ENCODE measurements at regions not wholly inside any gene's neighbourhood (a gene's known extent, or its start where the extent isn't known, plus 50 kb on each side); places are given as distances from the start of the nearest gene placed in this dataset.

- no peak overlapping the region for H3K18ac ChIP-seq (ENCODE audit: low read length)
- no peak overlapping the region for H4K91ac ChIP-seq (ENCODE audit: low read depth, low read length, poor library complexity)
- no peak overlapping the region for H2BK5ac ChIP-seq (ENCODE audit: low read length)
- no peak overlapping the region for H2AFZ ChIP-seq (ENCODE audit: low read length)
- no CpG with 5 or more reads among the region's 5 CpGs for WGBS, 2 donors (ENCODE audit: extremely low coverage in 2 of 2, insufficient read length in 2 of 2, insufficient replicate concordance in 1 of 2)
- no peak overlapping the region for H3K14ac ChIP-seq (ENCODE audit: low read length)
- no peak overlapping the region for H2BK12ac ChIP-seq (ENCODE audit: low read length)
- H3K27ac ChIP-seq (replicated peaks; ENCODE audit: low read length), result no peak overlapping the region
- no peaks in the 10 kb centered on the region for H3K36me3 ChIP-seq (replicated peaks in 1 of 2; ENCODE audit: control insufficient read depth in 2 of 2, insufficient read depth in 2 of 2, low read length in 2 of 2)
- no peak overlapping the region for H3K4ac ChIP-seq (ENCODE audit: low read length)
- H2BK120ac ChIP-seq (ENCODE audit: low read depth, low read length), result no peak overlapping the region
- no peak overlapping the region for H2AK5ac ChIP-seq (ENCODE audit: low read depth, low read length)
- H3K79me1 ChIP-seq (ENCODE audit: low read depth, low read length), result no peaks in the 10 kb centered on the region
- H3K4me2 ChIP-seq (ENCODE audit: insufficient read depth, low read length, poor library complexity, severe bottlenecking), result no peak overlapping the region
- DNase-seq (ENCODE audit: low spot score), result no peak
- peaks cover 0 to 19% (median 0%) of the 10 kb centered on the region in 3 experiments for H3K27me3 ChIP-seq (ENCODE audit: control insufficient read depth in 3 of 3, insufficient read depth in 3 of 3, low read depth in 1 of 3, low read length in 3 of 3)
- H2BK15ac ChIP-seq (ENCODE audit: low read length), result no peak overlapping the region
- H3K4me3 ChIP-seq (ENCODE audit: low read length in 2 of 2), result no peak overlapping the region
- H3K9ac ChIP-seq (ENCODE audit: low read depth, low read length, poor library complexity), result no peak overlapping the region
- H3K9me3 ChIP-seq (replicated peaks in 1 of 2; ENCODE audit: control insufficient read depth in 2 of 2, insufficient read depth in 1 of 2, low read depth in 1 of 2, low read length in 2 of 2), result no peaks in the 10 kb centered on the region
- peaks cover 1 to 20% of the 10 kb centered on the region in 2 donors for H3K4me1 ChIP-seq (ENCODE audit: control insufficient read depth in 2 of 2, insufficient read depth in 1 of 2, low read depth in 1 of 2, low read length in 2 of 2)
- H4K8ac ChIP-seq (ENCODE audit: low read depth, low read length), result no peak overlapping the region
- H3K23ac ChIP-seq (ENCODE audit: low read depth, low read length, poor library complexity), result no peak overlapping the region
These were observed 225.2 kb upstream of the PRICKLE2 start for GRCh38 chr3:64450396-64450956.

DNA sequence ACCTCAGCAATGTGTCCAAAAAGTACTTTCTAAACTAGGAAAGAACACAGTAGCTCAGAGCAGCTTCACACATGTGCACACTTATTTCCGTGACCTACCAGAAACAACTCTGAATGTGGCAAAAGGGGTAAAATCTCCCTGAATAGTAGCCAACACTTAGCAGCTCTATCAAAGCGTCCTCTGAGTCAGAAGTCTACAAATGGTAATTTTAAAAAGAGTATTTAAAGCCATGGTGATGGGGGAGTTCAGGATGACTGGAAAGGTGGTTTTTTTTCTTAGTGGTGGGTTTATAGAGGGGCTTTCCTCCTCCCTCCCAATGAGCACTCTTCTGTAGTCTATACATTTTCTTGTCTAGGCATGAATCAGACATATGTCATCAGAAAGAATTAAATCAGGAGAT is 223.8 kb upstream of the PRICKLE2 start:
- Histone ChIP-seq H2AFZ (ENCODE audit: low read length) (no peak overlapping the region), H3K4me3 (ENCODE audit: low read length in 2 of 2) (no peak overlapping the region), H3K36me3 (replicated peaks in 1 of 2; ENCODE audit: control insufficient read depth in 2 of 2, insufficient read depth in 2 of 2, low read length in 2 of 2) (no peaks in the 10 kb centered on the region), H3K4me2 (ENCODE audit: insufficient read depth, low read length, poor library complexity, severe bottlenecking) (no peak overlapping the region), H2BK120ac (ENCODE audit: low read depth, low read length) (no peak overlapping the region), H3K4ac (ENCODE audit: low read length) (no peak overlapping the region), H2BK15ac (ENCODE audit: low read length) (no peak overlapping the region), H4K8ac (ENCODE audit: low read depth, low read length) (no peak overlapping the region), H3K14ac (ENCODE audit: low read length) (no peak overlapping the region), H3K18ac (ENCODE audit: low read length) (no peak overlapping the region), H3K23ac (ENCODE audit: low read depth, low read length, poor library complexity) (no peak overlapping the region), H3K27me3 (ENCODE audit: control insufficient read depth in 3 of 3, insufficient read depth in 3 of 3, low read depth in 1 of 3, low read length in 3 of 3) (peaks cover 0 to 25% (median 6%) of the 10 kb centered on the region in 3 experiments), H3K9ac (ENCODE audit: low read depth, low read length, poor library complexity) (no peak overlapping the region), H2BK12ac (ENCODE audit: low read length) (no peak overlapping the region), H2AK5ac (ENCODE audit: low read depth, low read length) (no peak overlapping the region), H3K79me1 (ENCODE audit: low read depth, low read length) (no peaks in the 10 kb centered on the region), H2BK5ac (ENCODE audit: low read length) (no peak overlapping the region), H3K27ac (replicated peaks; ENCODE audit: low read length) (no peak overlapping the region), H3K4me1 (ENCODE audit: control insufficient read depth in 2 of 2, insufficient read depth in 1 of 2, low read depth in 1 of 2, low read length in 2 of 2) (peaks cover 6 to 16% of the 10 kb centered on the region in 2 donors), H3K9me3 (replicated peaks in 1 of 2; ENCODE audit: control insufficient read depth in 2 of 2, insufficient read depth in 1 of 2, low read depth in 1 of 2, low read length in 2 of 2) (no peaks in the 10 kb centered on the region), H4K91ac (ENCODE audit: low read depth, low read length, poor library complexity) (no peak overlapping the region)
- no peak for DNase-seq (ENCODE audit: low spot score)
- no CpG with 5 or more reads among the region's 2 CpGs for WGBS, 2 donors (ENCODE audit: extremely low coverage in 2 of 2, insufficient read length in 2 of 2, insufficient replicate concordance in 1 of 2)

DNA sequence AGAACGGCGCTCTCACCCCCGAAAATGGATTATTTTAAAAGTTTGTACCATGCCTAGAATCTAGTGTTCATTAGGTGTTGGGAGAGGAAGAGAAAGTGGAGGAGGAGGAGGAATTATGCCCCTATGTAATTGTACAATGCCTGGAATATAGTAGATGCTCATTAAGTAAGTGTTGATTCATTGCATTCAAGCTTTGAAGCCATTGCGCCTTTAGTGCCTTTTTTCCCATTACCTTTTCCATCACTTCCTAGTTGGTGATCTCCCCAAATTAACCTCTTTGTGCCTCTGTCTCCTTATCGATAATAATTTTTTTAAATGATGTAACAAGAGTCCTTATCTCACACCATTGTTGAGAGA is 220.7 kb upstream of the PRICKLE2 start:
- H3K79me1 ChIP-seq (ENCODE audit: low read depth, low read length), result no peaks in the 10 kb centered on the region
- H3K9me3 ChIP-seq (replicated peaks in 1 of 2; ENCODE audit: control insufficient read depth in 2 of 2, insufficient read depth in 1 of 2, low read depth in 1 of 2, low read length in 2 of 2), result no peaks in the 10 kb centered on the region
- no peak overlapping the region for H4K91ac ChIP-seq (ENCODE audit: low read depth, low read length, poor library complexity)
- no peak overlapping the region for H3K23ac ChIP-seq (ENCODE audit: low read depth, low read length, poor library complexity)
- no peak for DNase-seq (ENCODE audit: low spot score)
- no peak overlapping the region for H2BK120ac ChIP-seq (ENCODE audit: low read depth, low read length)
- no peak overlapping the region for H4K8ac ChIP-seq (ENCODE audit: low read depth, low read length)
- no peak overlapping the region for H3K4me3 ChIP-seq (ENCODE audit: low read length in 2 of 2)
- no peak overlapping the region for H3K14ac ChIP-seq (ENCODE audit: low read length)
- no peak overlapping the region for H3K4me2 ChIP-seq (ENCODE audit: insufficient read depth, low read length, poor library complexity, severe bottlenecking)
- no peak overlapping the region for H3K4ac ChIP-seq (ENCODE audit: low read length)
- no peak overlapping the region for H2AK5ac ChIP-seq (ENCODE audit: low read depth, low read length)
- WGBS, 2 donors (ENCODE audit: extremely low coverage in 2 of 2, insufficient read length in 2 of 2, insufficient replicate concordance in 1 of 2), result no CpG with 5 or more reads among the region's 5 CpGs
- no peak overlapping the region for H3K27ac ChIP-seq (replicated peaks; ENCODE audit: low read length)
- H3K4me1 ChIP-seq (ENCODE audit: control insufficient read depth in 2 of 2, insufficient read depth in 1 of 2, low read depth in 1 of 2, low read length in 2 of 2), result peaks cover 6 to 14% of the 10 kb centered on the region in 2 donors
- no peak overlapping the region for H2AFZ ChIP-seq (ENCODE audit: low read length)
- H2BK15ac ChIP-seq (ENCODE audit: low read length), result no peak overlapping the region
- H3K27me3 ChIP-seq (ENCODE audit: control insufficient read depth in 3 of 3, insufficient read depth in 3 of 3, low read depth in 1 of 3, low read length in 3 of 3), result peaks cover 0 to 36% (median 10%) of the 10 kb centered on the region in 3 experiments
- no peak overlapping the region for H3K9ac ChIP-seq (ENCODE audit: low read depth, low read length, poor library complexity)
- H2BK12ac ChIP-seq (ENCODE audit: low read length), result no peak overlapping the region
- H2BK5ac ChIP-seq (ENCODE audit: low read length), result no peak overlapping the region
- H3K36me3 ChIP-seq (replicated peaks in 1 of 2; ENCODE audit: control insufficient read depth in 2 of 2, insufficient read depth in 2 of 2, low read length in 2 of 2), result no peaks in the 10 kb centered on the region
- no peak overlapping the region for H3K18ac ChIP-seq (ENCODE audit: low read length)

- Histone ChIP-seq H2BK12ac (ENCODE audit: low read length) (no peak overlapping the region), H4K8ac (ENCODE audit: low read depth, low read length) (no peak overlapping the region), H3K79me1 (ENCODE audit: low read depth, low read length) (no peaks in the 10 kb centered on the region), H3K18ac (ENCODE audit: low read length) (peak overlapping the region; percentile 82), H3K27ac (replicated peaks; ENCODE audit: low read length) (no peak overlapping the region), H3K9me3 (replicated peaks in 1 of 2; ENCODE audit: control insufficient read depth in 2 of 2, insufficient read depth in 1 of 2, low read depth in 1 of 2, low read length in 2 of 2) (no peaks in the 10 kb centered on the region), H2AK5ac (ENCODE audit: low read depth, low read length) (no peak overlapping the region), H3K4me2 (ENCODE audit: insufficient read depth, low read length, poor library complexity, severe bottlenecking) (peak overlapping the region; percentile 98), H3K14ac (ENCODE audit: low read length) (no peak overlapping the region), H3K27me3 (ENCODE audit: control insufficient read depth in 3 of 3, insufficient read depth in 3 of 3, low read depth in 1 of 3, low read length in 3 of 3) (peaks cover 0 to 39% (median 10%) of the 10 kb centered on the region in 3 experiments), H3K4me3 (ENCODE audit: low read length in 2 of 2) (peak overlapping the region; percentile 50 to 92), H2BK5ac (ENCODE audit: low read length) (no peak overlapping the region), H4K91ac (ENCODE audit: low read depth, low read length, poor library complexity) (no peak overlapping the region), H2BK120ac (ENCODE audit: low read depth, low read length) (no peak overlapping the region), H2AFZ (ENCODE audit: low read length) (peak overlapping the region; percentile 96), H3K23ac (ENCODE audit: low read depth, low read length, poor library complexity) (no peak overlapping the region), H2BK15ac (ENCODE audit: low read length) (no peak overlapping the region), H3K9ac (ENCODE audit: low read depth, low read length, poor library complexity) (no peak overlapping the region), H3K4ac (ENCODE audit: low read length) (no peak overlapping the region), H3K4me1 (ENCODE audit: control insufficient read depth in 2 of 2, insufficient read depth in 1 of 2, low read depth in 1 of 2, low read length in 2 of 2) (peaks cover 4 to 10% of the 10 kb centered on the region in 2 donors), H3K36me3 (replicated peaks in 1 of 2; ENCODE audit: control insufficient read depth in 2 of 2, insufficient read depth in 2 of 2, low read length in 2 of 2) (no peaks in the 10 kb centered on the region)
- WGBS, 2 donors (ENCODE audit: extremely low coverage in 2 of 2, insufficient read length in 2 of 2, insufficient replicate concordance in 1 of 2), result no CpG with 5 or more reads among the region's 79 CpGs
- DNase-seq (ENCODE audit: low spot score), result peak; percentile 37
These were observed 220.1 kb upstream of the PRICKLE2 start for GRCh38 chr3:64445109-64445943.
